ENCODE measurements at regions not wholly inside any gene's neighbourhood (a gene's known extent, or its start where the extent isn't known, plus 50 kb on each side); places are given as distances from the start of the nearest gene placed in this dataset.
"Not testable (repeated sequence)": the region's sequence is repeated elsewhere in the genome, so short reads cannot be mapped to it uniquely, and the experiment has no call there.

GRCh38 chr6:164690241-164690640, 619.2 kb downstream of the C6orf118 start:
- no peak for DNase-seq

GRCh38 chr6:164665328-164665727, 644.1 kb downstream of the C6orf118 start:
- DNase-seq: no peak

GRCh38 chr6:164663634-164664033, 645.8 kb downstream of the C6orf118 start:
- DNase-seq: no peak

- no peak for DNase-seq
Observed at GRCh38 chr6:164661716-164662115, 647.7 kb downstream of the C6orf118 start.

GRCh38 chr6:164660781-164661180, 648.6 kb downstream of the C6orf118 start:
- DNase-seq: no peak

GRCh38 chr6:164640956-164641355, 668.4 kb downstream of the C6orf118 start:
- no peak for DNase-seq

GRCh38 chr6:164628302-164628931, 681.0 kb downstream of the C6orf118 start:
- no peak for DNase-seq

GRCh38 chr6:164616917-164617524, 692.4 kb downstream of the C6orf118 start:
- no peak for DNase-seq

- DNase-seq: no peak
Observed at GRCh38 chr6:164612751-164613150, 696.7 kb downstream of the C6orf118 start.

- not testable (repeated sequence) for DNase-seq
Observed at GRCh38 chr6:164610859-164611258, 698.5 kb downstream of the C6orf118 start.

GRCh38 chr6:164602415-164602814, 707.0 kb downstream of the C6orf118 start:
- DNase-seq: not testable (repeated sequence)

- DNase-seq: no peak
Observed at GRCh38 chr6:164581563-164581962, 727.8 kb downstream of the C6orf118 start.

- no peak for DNase-seq
Observed at GRCh38 chr6:164579035-164579434, 730.4 kb downstream of the C6orf118 start.

GRCh38 chr6:164578616-164579015, 730.8 kb downstream of the C6orf118 start:
- DNase-seq: no peak

GRCh38 chr6:164570801-164571200, 738.6 kb downstream of the C6orf118 start:
- DNase-seq: no peak

- DNase-seq: no peak
Observed at GRCh38 chr6:164569509-164569908, 739.9 kb downstream of the C6orf118 start.

GRCh38 chr6:164563924-164564323, 745.5 kb downstream of the C6orf118 start:
- DNase-seq: no peak

- no peak for DNase-seq
Observed at GRCh38 chr6:164561656-164562055, 747.7 kb downstream of the C6orf118 start.

- no peak for DNase-seq
Observed at GRCh38 chr6:164554700-164555476, 754.5 kb downstream of the C6orf118 start.

GRCh38 chr6:164554226-164554625, 755.2 kb downstream of the C6orf118 start:
- no peak for DNase-seq

GRCh38 chr6:164551706-164552105, 757.7 kb downstream of the C6orf118 start:
- DNase-seq: no peak

GRCh38 chr6:164547076-164547475, 762.3 kb downstream of the C6orf118 start:
- no peak for DNase-seq

GRCh38 chr6:164546263-164546662, 763.1 kb downstream of the C6orf118 start:
- no peak for DNase-seq

All from DMS 273 treated with DMSO at 0.1 percent for 48 hours (cell line).